ENCODE measurements at regions not wholly inside any gene's neighbourhood (a gene's known extent, or its start where the extent isn't known, plus 50 kb on each side); places are given as distances from the start of the nearest gene placed in this dataset.
A peak's percentile ranks its signal among the peaks of the same experiment; 100 is the strongest.
"Not testable (repeated sequence)": the region's sequence is repeated elsewhere in the genome, so short reads cannot be mapped to it uniquely, and the experiment has no call there.

- no peaks in the 10 kb centered on the region for H3K9me3 ChIP-seq (ENCODE audit: control insufficient read depth in 1 of 2, low read length in 2 of 2)
- DNase-seq: no peak
- Mint-ChIP-seq H3K36me3 (no peaks in the 10 kb centered on the region), H3K4me1 (no peaks in the 10 kb centered on the region), H3K27ac (no peak overlapping the region), H3K9me3 (peaks cover 0 to 4% (median under 1%) of the 10 kb centered on the region in 8 donors), H3K4me3 (no peak overlapping the region), H3K27me3 (no peaks in the 10 kb centered on the region)
- H3K27me3 ChIP-seq (ENCODE audit: insufficient read depth, low read length): no peaks in the 10 kb centered on the region
- POLR2A ChIA-PET (ENCODE audit: partially characterized antibody): no interaction called here
- no peak overlapping the region for H3K4me3 ChIP-seq (ENCODE audit: low read length in 2 of 2)
- intact Hi-C loops (cut with micrococcal nuclease): no loop called here
- H3K36me3 ChIP-seq (ENCODE audit: insufficient read depth, low read length): no peaks in the 10 kb centered on the region
- H3K4me1 ChIP-seq (ENCODE audit: insufficient read depth, low read length): no peaks in the 10 kb centered on the region
- no peak overlapping the region for H3K27ac ChIP-seq (ENCODE audit: low read depth, low read length)
- CTCF ChIA-PET (ENCODE audit: partially characterized antibody): no interaction called here
Measured at GRCh38 chrX:39063702-39064101, 262.4 kb downstream of the MID1IP1 start.

- intact Hi-C loops (cut with micrococcal nuclease): no loop called here
- H3K27ac ChIP-seq (ENCODE audit: low read depth, low read length): no peak overlapping the region
- Mint-ChIP-seq H3K4me3 (no peak overlapping the region), H3K4me1 (no peaks in the 10 kb centered on the region), H3K9me3 (peaks cover 0 to 8% (median 3%) of the 10 kb centered on the region in 8 donors), H3K27ac (no peak overlapping the region), H3K36me3 (no peaks in the 10 kb centered on the region), H3K27me3 (no peaks in the 10 kb centered on the region)
- ChIA-PET POLR2A (ENCODE audit: partially characterized antibody) (no interaction called here), CTCF (ENCODE audit: partially characterized antibody) (no interaction called here)
- H3K27me3 ChIP-seq (ENCODE audit: insufficient read depth, low read length): no peaks in the 10 kb centered on the region
- no peak overlapping the region for H3K4me3 ChIP-seq (ENCODE audit: low read length in 2 of 2)
- no peak for DNase-seq
- no peaks in the 10 kb centered on the region for H3K36me3 ChIP-seq (ENCODE audit: insufficient read depth, low read length)
- no peaks in the 10 kb centered on the region for H3K9me3 ChIP-seq (ENCODE audit: control insufficient read depth in 1 of 2, low read length in 2 of 2)
- H3K4me1 ChIP-seq (ENCODE audit: insufficient read depth, low read length): no peaks in the 10 kb centered on the region
Measured at GRCh38 chrX:39065051-39065871, 264.0 kb downstream of the MID1IP1 start.

DNA sequence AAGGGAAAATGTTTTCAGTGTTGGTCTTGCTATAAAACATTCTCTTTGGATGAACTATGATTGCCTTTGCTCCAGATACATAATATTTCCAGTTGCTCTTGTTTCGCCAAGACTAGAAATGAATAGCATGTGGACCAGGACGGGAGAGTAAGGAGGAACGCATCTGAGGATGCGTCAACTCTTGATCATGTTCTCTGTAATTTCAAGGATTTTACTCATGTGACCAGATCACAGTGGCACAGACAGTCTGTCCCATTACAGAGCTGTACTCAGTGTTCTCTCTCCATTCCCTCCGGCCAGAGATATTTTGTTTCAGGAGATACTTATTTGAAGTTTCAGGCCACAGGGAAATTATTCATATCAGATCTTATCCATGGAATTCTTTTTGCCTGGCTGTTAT is 266.6 kb downstream of the MID1IP1 start:
- H3K4me3 ChIP-seq (ENCODE audit: low read length in 2 of 2): no peak overlapping the region
- CTCF ChIA-PET (ENCODE audit: partially characterized antibody): no interaction called here

GRCh38 chrX:39068634-39069033 is 267.4 kb downstream of the MID1IP1 start:
- CTCF ChIA-PET (ENCODE audit: partially characterized antibody); H3K36me3 ChIP-seq (ENCODE audit: insufficient read depth, low read length); H3K27me3 ChIP-seq (ENCODE audit: insufficient read depth, low read length); POLR2A ChIA-PET (ENCODE audit: partially characterized antibody); H3K9me3 Mint-ChIP-seq; intact Hi-C loops (cut with micrococcal nuclease); H3K27ac Mint-ChIP-seq; H3K27ac ChIP-seq (ENCODE audit: low read depth, low read length); H3K4me1 ChIP-seq (ENCODE audit: insufficient read depth, low read length); H3K27me3 Mint-ChIP-seq; H3K4me3 ChIP-seq (ENCODE audit: low read length in 2 of 2); DNase-seq; H3K4me3 Mint-ChIP-seq; H3K9me3 ChIP-seq (ENCODE audit: control insufficient read depth in 1 of 2, low read length in 2 of 2); H3K36me3 Mint-ChIP-seq; H3K4me1 Mint-ChIP-seq: not testable (repeated sequence)

More for the DNA sequence above, 266.6 kb downstream of the MID1IP1 start:
- POLR2A ChIA-PET (ENCODE audit: partially characterized antibody): no interaction called here
- Mint-ChIP-seq H3K4me1 (no peaks in the 10 kb centered on the region), H3K9me3 (peaks cover 0 to 5% (median under 1%) of the 10 kb centered on the region in 8 donors), H3K27ac (no peak overlapping the region), H3K27me3 (peaks cover 2 to 3% of the 10 kb centered on the region in 2 donors), H3K4me3 (no peak overlapping the region), H3K36me3 (no peaks in the 10 kb centered on the region)
- intact Hi-C loops (cut with micrococcal nuclease): no loop called here
- Histone ChIP-seq H3K4me1 (ENCODE audit: insufficient read depth, low read length) (no peaks in the 10 kb centered on the region), H3K36me3 (ENCODE audit: insufficient read depth, low read length) (no peaks in the 10 kb centered on the region), H3K27ac (ENCODE audit: low read depth, low read length) (no peak overlapping the region), H3K27me3 (ENCODE audit: insufficient read depth, low read length) (no peaks in the 10 kb centered on the region), H3K9me3 (ENCODE audit: control insufficient read depth in 1 of 2, low read length in 2 of 2) (no peaks in the 10 kb centered on the region)
- DNase-seq: no peak

GRCh38 chrX:39070009-39070408 is 268.8 kb downstream of the MID1IP1 start:
- DNase-seq: no peak
- H3K27me3 Mint-ChIP-seq: peaks cover 2 to 3% of the 10 kb centered on the region in 2 donors
- intact Hi-C loops (cut with micrococcal nuclease): no loop called here
- peaks cover 0 to 6% (median under 1%) of the 10 kb centered on the region in 8 donors for H3K9me3 Mint-ChIP-seq
- H3K36me3 Mint-ChIP-seq: no peaks in the 10 kb centered on the region
- Histone ChIP-seq H3K4me3 (ENCODE audit: low read length in 2 of 2) (no peak overlapping the region), H3K27ac (ENCODE audit: low read depth, low read length) (no peak overlapping the region), H3K36me3 (ENCODE audit: insufficient read depth, low read length) (no peaks in the 10 kb centered on the region), H3K9me3 (ENCODE audit: control insufficient read depth in 1 of 2, low read length in 2 of 2) (no peaks in the 10 kb centered on the region), H3K27me3 (ENCODE audit: insufficient read depth, low read length) (no peaks in the 10 kb centered on the region), H3K4me1 (ENCODE audit: insufficient read depth, low read length) (no peaks in the 10 kb centered on the region)
- H3K4me3 Mint-ChIP-seq: no peak overlapping the region
- no peaks in the 10 kb centered on the region for H3K4me1 Mint-ChIP-seq
- H3K27ac Mint-ChIP-seq: no peak overlapping the region
- POLR2A ChIA-PET (ENCODE audit: partially characterized antibody): no interaction called here
- CTCF ChIA-PET (ENCODE audit: partially characterized antibody): no interaction called here

DNA sequence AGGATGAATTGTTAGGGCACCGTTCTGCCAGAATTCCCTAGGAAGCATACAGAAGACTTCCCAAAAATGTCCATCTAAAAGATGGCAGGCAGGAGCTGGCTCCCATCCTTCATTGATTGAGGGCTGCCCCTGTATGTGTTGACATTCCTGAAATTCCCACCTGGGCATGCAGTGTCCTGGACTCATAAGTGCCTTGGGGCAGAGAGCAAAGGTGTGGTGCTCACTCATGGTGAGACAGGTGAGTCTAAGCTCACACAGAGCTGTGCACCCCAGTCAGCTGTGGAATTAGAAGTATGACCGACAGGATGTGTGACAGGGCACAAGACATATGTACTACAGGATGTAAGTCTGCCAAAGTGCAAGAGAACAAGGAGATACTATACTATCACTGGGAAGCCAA is 271.9 kb downstream of the MID1IP1 start:
- Histone ChIP-seq H3K36me3 (ENCODE audit: insufficient read depth, low read length) (no peaks in the 10 kb centered on the region), H3K4me3 (ENCODE audit: low read length in 2 of 2) (no peak overlapping the region), H3K4me1 (ENCODE audit: insufficient read depth, low read length) (no peaks in the 10 kb centered on the region), H3K27ac (ENCODE audit: low read depth, low read length) (no peak overlapping the region), H3K27me3 (ENCODE audit: insufficient read depth, low read length) (no peaks in the 10 kb centered on the region), H3K9me3 (ENCODE audit: control insufficient read depth in 1 of 2, low read length in 2 of 2) (no peaks in the 10 kb centered on the region)
- Mint-ChIP-seq H3K4me1 (no peaks in the 10 kb centered on the region), H3K27ac (no peak overlapping the region), H3K9me3 (peaks cover 0 to 9% (median 3%) of the 10 kb centered on the region in 8 donors), H3K27me3 (peaks cover 3 to 4% of the 10 kb centered on the region in 2 donors), H3K4me3 (no peak overlapping the region), H3K36me3 (no peaks in the 10 kb centered on the region)
- intact Hi-C loops (cut with micrococcal nuclease): no loop called here
- DNase-seq: no peak
- CTCF ChIA-PET (ENCODE audit: partially characterized antibody): no interaction called here
- POLR2A ChIA-PET (ENCODE audit: partially characterized antibody): no interaction called here

- H3K4me3 ChIP-seq (ENCODE audit: low read length in 2 of 2): no peak overlapping the region
- Mint-ChIP-seq H3K27ac (peak overlapping the region in 1 of 7 donors; percentile 46), H3K4me3 (no peak overlapping the region), H3K27me3 (no peaks in the 10 kb centered on the region), H3K9me3 (peaks cover 0 to 4% (median 0%) of the 10 kb centered on the region in 8 donors), H3K36me3 (no peaks in the 10 kb centered on the region), H3K4me1 (no peaks in the 10 kb centered on the region)
- H3K9me3 ChIP-seq (ENCODE audit: control insufficient read depth in 1 of 2, low read length in 2 of 2): no peaks in the 10 kb centered on the region
- no peak overlapping the region for H3K27ac ChIP-seq (ENCODE audit: low read depth, low read length)
- H3K36me3 ChIP-seq (ENCODE audit: insufficient read depth, low read length): no peaks in the 10 kb centered on the region
- DNase-seq: no peak
- intact Hi-C loops (cut with micrococcal nuclease): no loop called here
- H3K27me3 ChIP-seq (ENCODE audit: insufficient read depth, low read length): no peaks in the 10 kb centered on the region
- ChIA-PET CTCF (ENCODE audit: partially characterized antibody) (no interaction called here), POLR2A (ENCODE audit: partially characterized antibody) (no interaction called here)
- H3K4me1 ChIP-seq (ENCODE audit: insufficient read depth, low read length): no peaks in the 10 kb centered on the region
Measured at GRCh38 chrX:39096599-39096998, 295.3 kb downstream of the MID1IP1 start.

Data from CD4-positive, alpha-beta memory T cell (primary cell).